GM12873 (cell line): ENCODE measurements at regions not wholly inside any gene's neighbourhood (a gene's known extent, or its start where the extent isn't known, plus 50 kb on each side); places are given as distances from the start of the nearest gene placed in this dataset.

Source experiments
- TF ChIP-seq, protein P1 (sequence below): IDR thresholded peaks from 2 replicates; pipeline ENCODE4 v1.5.1; 2012; ENCODE audit warnings: low read depth, mild to moderate bottlenecking, moderate library complexity, low read length, control low read depth; ENCODE audit not compliant: insufficient read depth; ENCODE audit errors: missing control alignments

DNA sequence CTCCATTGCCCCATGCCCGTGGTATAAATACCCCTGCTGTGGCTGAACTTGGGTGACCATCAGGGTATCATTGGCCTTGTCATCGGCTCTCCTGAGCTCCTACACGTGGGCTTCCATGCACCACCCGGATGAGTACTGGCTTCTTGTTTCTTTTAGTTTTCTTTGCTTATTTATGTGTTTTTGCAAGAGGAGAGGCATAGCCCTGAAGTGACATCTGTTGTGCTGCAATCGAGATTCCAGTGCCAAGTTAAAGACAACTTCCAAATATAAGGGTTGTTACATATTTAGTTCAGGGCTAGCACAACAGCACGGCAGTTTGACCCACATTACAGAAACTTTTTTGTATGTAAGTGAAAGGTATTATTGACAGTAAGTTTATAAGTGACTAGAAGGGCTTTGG is 1087.1 kb downstream of the TBC1D22A start:
- TF ChIP-seq, protein P1, sequence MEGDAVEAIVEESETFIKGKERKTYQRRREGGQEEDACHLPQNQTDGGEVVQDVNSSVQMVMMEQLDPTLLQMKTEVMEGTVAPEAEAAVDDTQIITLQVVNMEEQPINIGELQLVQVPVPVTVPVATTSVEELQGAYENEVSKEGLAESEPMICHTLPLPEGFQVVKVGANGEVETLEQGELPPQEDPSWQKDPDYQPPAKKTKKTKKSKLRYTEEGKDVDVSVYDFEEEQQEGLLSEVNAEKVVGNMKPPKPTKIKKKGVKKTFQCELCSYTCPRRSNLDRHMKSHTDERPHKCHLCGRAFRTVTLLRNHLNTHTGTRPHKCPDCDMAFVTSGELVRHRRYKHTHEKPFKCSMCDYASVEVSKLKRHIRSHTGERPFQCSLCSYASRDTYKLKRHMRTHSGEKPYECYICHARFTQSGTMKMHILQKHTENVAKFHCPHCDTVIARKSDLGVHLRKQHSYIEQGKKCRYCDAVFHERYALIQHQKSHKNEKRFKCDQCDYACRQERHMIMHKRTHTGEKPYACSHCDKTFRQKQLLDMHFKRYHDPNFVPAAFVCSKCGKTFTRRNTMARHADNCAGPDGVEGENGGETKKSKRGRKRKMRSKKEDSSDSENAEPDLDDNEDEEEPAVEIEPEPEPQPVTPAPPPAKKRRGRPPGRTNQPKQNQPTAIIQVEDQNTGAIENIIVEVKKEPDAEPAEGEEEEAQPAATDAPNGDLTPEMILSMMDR = no peak

DNA sequence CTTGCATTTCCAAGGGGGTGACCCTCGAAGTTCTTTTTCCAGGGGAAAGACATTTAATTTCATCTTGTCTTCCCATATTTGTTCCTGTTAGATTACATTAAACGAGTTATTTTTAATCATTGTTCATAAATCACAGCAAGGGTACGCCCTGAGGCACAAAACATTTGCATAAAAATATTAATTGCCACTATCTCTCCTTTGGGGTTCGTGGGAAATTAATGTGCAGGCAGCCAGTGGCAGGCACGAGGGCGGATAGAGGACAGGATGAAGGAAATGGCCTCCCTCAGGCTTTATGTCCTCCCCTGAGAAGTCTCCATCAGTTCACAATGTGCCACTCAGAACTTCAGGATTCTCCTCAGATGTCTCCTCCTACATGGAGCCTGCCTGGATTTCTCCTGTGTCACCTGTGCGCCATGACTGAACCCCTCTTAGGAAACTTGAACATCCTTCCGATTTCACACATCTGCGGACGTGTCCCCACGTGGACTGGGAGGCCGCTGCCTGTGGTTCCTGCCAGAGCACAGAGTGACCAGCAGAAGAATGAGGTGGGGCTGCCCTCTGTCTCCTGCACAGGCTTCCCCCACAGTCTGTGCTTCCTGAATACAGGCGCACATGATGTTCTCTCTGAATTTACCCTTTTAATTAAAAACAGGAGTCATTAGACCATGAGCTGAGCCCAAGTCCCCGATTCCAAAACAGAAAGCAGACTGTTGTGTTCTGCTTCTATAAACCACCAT is 1085.9 kb downstream of the TBC1D22A start:
- TF ChIP-seq, protein P1 = no peak

DNA sequence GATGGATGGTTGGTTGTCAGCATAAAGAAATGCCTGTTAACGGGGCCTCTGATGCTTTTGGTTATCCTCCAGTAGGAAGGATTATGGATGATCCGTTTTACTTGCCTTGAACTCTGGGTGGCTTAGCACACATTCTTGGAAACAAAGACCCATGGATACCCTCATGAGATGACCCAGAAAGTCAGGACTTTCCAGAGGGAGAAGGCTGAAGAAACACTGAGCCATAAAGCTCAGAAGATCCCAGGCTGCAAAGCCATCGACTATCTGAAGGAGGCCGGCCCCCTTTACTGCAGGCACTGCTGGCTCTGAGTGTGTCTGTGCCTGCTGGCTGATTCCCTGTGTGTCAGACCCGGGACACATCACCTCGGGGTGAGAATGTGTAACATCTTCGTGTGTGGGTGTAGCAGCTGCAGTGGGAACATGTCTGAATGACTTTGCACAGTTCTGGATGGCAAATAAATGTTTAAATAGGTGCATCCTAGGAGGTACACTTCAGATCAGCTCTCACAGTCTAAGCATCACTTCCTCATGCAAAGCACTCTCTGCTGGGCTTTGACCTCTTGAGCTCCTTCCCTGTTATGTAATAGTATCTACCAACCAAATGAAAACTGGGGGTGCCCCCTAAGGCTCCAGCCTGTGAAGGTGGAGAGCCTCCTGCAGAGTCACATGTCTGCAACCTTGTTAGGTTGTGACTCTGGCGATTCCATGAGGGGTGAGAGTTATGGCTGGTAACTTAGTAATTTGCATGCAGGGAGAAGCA is 1084.9 kb downstream of the TBC1D22A start:
- TF ChIP-seq, protein P1 = no peak

DNA sequence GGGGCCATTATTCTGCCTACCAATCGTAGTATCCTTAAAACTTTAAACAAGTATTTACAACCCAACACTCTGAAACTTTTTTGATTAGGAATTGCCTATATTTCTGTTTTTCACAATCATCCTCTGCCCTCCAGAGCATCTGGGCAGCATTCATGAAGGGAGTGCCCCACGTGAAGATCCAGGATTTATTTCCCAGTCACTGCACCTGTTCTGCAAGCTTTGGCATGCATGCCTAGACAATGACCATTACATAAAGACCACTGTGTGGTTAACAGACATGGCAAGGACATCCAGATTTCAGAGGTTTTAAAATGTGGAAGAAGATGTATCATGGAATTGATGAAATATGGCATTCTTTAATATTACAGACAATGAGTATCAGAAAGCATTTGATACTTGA is 1083.8 kb downstream of the TBC1D22A start:
- TF ChIP-seq, protein P1 = no peak

DNA sequence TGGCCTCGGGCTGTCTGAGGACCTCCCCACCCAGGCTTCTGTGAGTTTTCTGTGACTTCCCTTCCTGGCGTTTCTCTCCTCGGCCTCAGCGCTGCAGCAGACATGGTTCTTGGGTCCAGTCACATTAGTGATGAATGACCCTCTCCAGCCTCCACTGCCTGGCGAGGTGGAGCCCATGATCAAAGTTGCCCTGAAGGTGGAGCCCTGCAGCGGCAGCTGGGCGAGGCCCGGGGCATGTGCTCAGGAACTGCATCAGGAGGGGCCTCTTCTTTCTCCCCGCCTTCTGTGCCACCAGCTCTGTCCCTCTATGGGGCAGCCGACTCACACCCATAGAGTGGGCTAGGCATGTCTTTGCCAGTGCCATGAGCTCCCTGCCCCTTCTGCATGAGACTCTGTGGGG is 1079.7 kb downstream of the TBC1D22A start:
- TF ChIP-seq, protein P1 = no peak

DNA sequence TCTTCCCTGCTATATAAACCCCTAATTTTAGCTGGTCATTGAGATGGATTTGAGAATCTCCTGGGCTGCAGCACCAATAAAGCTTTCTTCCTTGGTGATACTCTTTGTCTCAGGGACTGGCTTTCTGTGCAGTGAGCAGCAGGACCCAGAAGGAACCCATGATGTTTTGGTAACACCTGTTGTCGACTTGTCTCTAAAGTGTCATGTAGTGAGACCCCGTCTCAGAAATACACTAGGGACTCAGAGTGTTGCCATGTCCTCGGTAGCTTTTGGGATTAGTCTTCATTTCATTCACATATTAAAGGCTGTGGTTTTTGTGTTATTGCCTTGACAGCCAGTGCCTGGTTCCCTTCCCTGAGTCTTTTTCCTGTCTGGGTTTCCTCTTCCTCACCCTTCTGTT is 1078.7 kb downstream of the TBC1D22A start:
- TF ChIP-seq, protein P1 = no peak

DNA sequence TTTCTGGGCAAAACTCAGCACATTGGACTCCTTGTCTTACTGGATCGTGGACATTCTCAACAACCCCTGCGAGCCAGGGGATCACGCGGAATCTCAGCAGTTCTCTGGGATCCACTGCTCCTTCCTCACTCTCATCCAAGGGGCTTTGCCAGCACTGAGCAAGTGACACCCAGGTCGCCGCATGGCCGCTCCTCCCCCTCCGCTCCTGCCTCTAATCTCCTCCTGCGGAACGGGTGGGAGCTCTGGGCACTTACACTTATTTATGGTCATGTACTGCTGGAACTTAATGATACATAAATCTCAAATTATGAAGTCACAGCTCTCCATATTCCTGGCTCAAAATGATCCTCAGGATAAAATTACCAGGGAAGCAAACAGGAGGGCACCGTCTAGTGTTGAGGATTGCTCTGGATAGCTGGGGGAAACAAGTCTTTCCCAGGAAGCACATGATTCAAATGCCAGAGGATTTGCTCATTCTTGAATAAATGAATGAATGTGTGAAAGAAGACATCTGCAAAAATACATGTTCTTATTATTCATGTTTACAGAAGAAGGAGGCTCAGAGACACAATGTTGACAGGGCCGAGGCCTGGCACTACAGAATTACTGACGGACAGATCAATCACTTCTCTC is 1077.3 kb downstream of the TBC1D22A start:
- TF ChIP-seq, protein P1 = no peak
